ENCODE measurements at regions not wholly inside any gene's neighbourhood (a gene's known extent, or its start where the extent isn't known, plus 50 kb on each side); places are given as distances from the start of the nearest gene placed in this dataset.

DNA sequence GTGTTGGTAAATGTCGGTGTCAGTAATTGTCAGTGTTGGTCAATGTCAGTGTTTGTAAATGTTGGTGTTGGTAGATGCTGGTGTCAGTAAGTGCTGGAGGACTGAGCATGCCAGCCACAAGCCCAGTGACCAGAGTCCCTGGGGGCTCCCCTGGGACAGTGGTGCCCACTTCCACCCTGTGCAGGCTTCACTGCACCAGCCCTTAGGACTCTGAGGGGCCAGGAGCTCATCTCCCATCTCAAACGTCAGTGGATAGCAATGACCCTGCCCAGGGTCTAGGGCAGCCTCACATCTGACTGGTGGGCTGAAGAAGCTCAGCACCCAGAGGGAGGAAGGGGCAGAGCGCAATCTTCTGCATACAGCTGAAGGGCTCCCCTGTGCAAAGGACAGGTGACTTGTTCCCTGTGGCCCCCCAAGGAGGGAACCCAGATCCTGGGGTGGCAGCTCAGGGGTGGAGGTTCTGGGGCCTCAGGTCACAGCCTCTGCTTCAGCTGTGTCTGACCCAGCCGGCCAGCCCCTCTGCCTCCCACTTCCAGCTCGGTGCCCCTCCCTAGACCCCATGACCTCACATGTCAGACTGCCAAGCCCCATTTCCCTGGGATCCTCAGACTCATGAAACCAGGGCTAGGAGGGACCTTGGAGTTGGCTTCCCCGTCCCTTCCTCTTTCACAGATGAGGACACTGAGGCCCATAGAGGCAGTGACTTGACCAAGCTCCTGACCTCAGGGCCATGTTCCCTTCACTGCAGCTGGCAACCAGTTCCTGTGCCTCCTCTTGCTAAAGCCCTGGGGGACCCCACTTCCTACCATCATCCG is 138.4 kb downstream of the CRYBB2 start:
- WGBS (ENCODE audit: extremely low coverage, insufficient coverage, low lambda C conversion rate), result 100% methylated on average over 1 of the region's 7 CpGs
- DNase-seq, result no peak

DNA sequence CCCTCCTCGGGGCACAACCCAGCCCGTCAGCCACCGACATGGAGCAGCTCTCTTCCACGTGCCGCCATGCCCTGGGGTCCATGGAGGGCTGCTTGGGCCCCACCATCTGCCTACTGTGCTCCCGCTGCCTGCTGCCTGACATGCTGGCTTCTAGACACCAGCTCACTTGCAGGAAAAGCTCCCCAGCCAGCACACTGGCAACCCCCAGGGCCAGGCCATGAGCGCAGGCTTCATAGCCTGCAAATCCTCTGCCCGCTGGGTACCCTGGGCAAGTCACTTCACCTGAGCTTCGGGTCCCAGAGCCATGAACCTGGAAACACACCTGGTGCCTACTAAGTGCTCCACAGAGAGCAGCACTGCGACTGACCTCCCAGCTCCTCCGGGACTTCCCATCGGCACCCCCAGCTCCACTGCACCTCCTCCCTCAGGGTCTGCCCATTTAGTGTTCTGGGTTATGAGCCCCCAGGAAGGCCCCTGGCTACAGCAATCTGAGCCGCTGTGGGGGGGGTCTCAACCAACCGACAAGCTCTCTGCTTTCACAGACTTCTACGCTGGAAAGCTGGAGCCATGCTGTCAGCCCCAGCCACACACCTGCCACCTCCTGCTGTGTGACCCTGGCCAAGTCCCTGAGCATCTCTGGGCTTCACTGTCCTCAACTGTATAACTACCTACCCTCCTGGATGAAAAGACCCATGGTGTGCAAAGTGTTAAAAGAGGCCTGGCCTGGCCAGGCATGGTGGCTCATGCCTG is 139.2 kb downstream of the CRYBB2 start:
- H2BK120ac ChIP-seq (ENCODE audit: low read depth, low read length), result no peak overlapping the region
- no peaks in the 10 kb centered on the region for H3K79me1 ChIP-seq (ENCODE audit: low read length)
- H3K23ac ChIP-seq (ENCODE audit: low read length), result no peak overlapping the region
- no peak overlapping the region for H3K9ac ChIP-seq (ENCODE audit: low read length)
- H2AK5ac ChIP-seq (ENCODE audit: low read length), result no peak overlapping the region
- no peak overlapping the region for H3K56ac ChIP-seq (ENCODE audit: low read length)
- H3K27ac ChIP-seq (ENCODE audit: low read depth, low read length), result no peak overlapping the region
- H3K4me1 ChIP-seq (ENCODE audit: control insufficient read depth, low read depth, low read length), result no peaks in the 10 kb centered on the region
- no peak overlapping the region for H3K4me3 ChIP-seq (ENCODE audit: low read length)
- H2BK5ac ChIP-seq (ENCODE audit: low read length), result no peak overlapping the region
- WGBS (ENCODE audit: extremely low coverage, insufficient coverage, low lambda C conversion rate), result no CpG with 5 or more reads among the region's 15 CpGs
- no peaks in the 10 kb centered on the region for H3K79me2 ChIP-seq (ENCODE audit: control insufficient read depth, insufficient read depth, low read length)
- no peak overlapping the region for H4K5ac ChIP-seq (ENCODE audit: low read length)
- H3K27me3 ChIP-seq (ENCODE audit: insufficient read depth, low read length, poor library complexity), result no peaks in the 10 kb centered on the region
- H3K36me3 ChIP-seq (ENCODE audit: control insufficient read depth, insufficient read depth, low read length), result peaks cover 1% of the 10 kb centered on the region
- H3K4me2 ChIP-seq (ENCODE audit: low read length), result no peak overlapping the region
- DNase-seq, result no peak
- H3K4ac ChIP-seq (ENCODE audit: low read depth, low read length), result no peak overlapping the region
- no peak overlapping the region for H2BK15ac ChIP-seq (replicated peaks; ENCODE audit: low read depth)
- H4K8ac ChIP-seq (ENCODE audit: low read depth, low read length), result no peak overlapping the region
- H3K18ac ChIP-seq (ENCODE audit: low read length), result no peak overlapping the region

More for the DNA sequence above, 138.4 kb downstream of the CRYBB2 start:
- Histone ChIP-seq H2BK5ac (ENCODE audit: low read length) (no peak overlapping the region), H3K4me1 (ENCODE audit: control insufficient read depth, low read depth, low read length) (no peaks in the 10 kb centered on the region), H3K79me2 (ENCODE audit: control insufficient read depth, insufficient read depth, low read length) (no peaks in the 10 kb centered on the region), H3K27me3 (ENCODE audit: insufficient read depth, low read length, poor library complexity) (no peaks in the 10 kb centered on the region), H4K8ac (ENCODE audit: low read depth, low read length) (no peak overlapping the region), H3K18ac (ENCODE audit: low read length) (no peak overlapping the region), H3K27ac (ENCODE audit: low read depth, low read length) (no peak overlapping the region), H3K4me2 (ENCODE audit: low read length) (no peak overlapping the region), H3K9ac (ENCODE audit: low read length) (no peak overlapping the region), H3K23ac (ENCODE audit: low read length) (no peak overlapping the region), H2BK120ac (ENCODE audit: low read depth, low read length) (no peak overlapping the region), H3K36me3 (ENCODE audit: control insufficient read depth, insufficient read depth, low read length) (peaks cover 1% of the 10 kb centered on the region), H3K4me3 (ENCODE audit: low read length) (no peak overlapping the region), H3K56ac (ENCODE audit: low read length) (no peak overlapping the region), H3K4ac (ENCODE audit: low read depth, low read length) (no peak overlapping the region), H2AK5ac (ENCODE audit: low read length) (no peak overlapping the region), H3K79me1 (ENCODE audit: low read length) (no peaks in the 10 kb centered on the region), H4K5ac (ENCODE audit: low read length) (no peak overlapping the region), H2BK15ac (replicated peaks; ENCODE audit: low read depth) (no peak overlapping the region)

GRCh38 chr22:25359601-25360261 is 140.3 kb downstream of the CRYBB2 start:
- H3K4me3 ChIP-seq (ENCODE audit: low read length), result no peak overlapping the region
- no CpG with 5 or more reads among the region's 26 CpGs for WGBS (ENCODE audit: extremely low coverage, insufficient coverage, low lambda C conversion rate)
- DNase-seq, result no peak

GRCh38 chr22:25360411-25360810 is 141.0 kb downstream of the CRYBB2 start:
- Histone ChIP-seq H3K4me1 (ENCODE audit: control insufficient read depth, low read depth, low read length) (no peaks in the 10 kb centered on the region), H4K5ac (ENCODE audit: low read length) (no peak overlapping the region), H3K9ac (ENCODE audit: low read length) (no peak overlapping the region), H3K4me3 (ENCODE audit: low read length) (no peak overlapping the region), H3K79me2 (ENCODE audit: control insufficient read depth, insufficient read depth, low read length) (no peaks in the 10 kb centered on the region), H3K4me2 (ENCODE audit: low read length) (no peak overlapping the region), H2BK120ac (ENCODE audit: low read depth, low read length) (no peak overlapping the region), H2BK5ac (ENCODE audit: low read length) (no peak overlapping the region), H3K36me3 (ENCODE audit: control insufficient read depth, insufficient read depth, low read length) (no peaks in the 10 kb centered on the region), H3K27me3 (ENCODE audit: insufficient read depth, low read length, poor library complexity) (no peaks in the 10 kb centered on the region), H2BK15ac (replicated peaks; ENCODE audit: low read depth) (no peak overlapping the region), H3K56ac (ENCODE audit: low read length) (no peak overlapping the region), H3K18ac (ENCODE audit: low read length) (no peak overlapping the region), H4K8ac (ENCODE audit: low read depth, low read length) (no peak overlapping the region), H3K4ac (ENCODE audit: low read depth, low read length) (no peak overlapping the region), H3K27ac (ENCODE audit: low read depth, low read length) (no peak overlapping the region), H3K79me1 (ENCODE audit: low read length) (no peaks in the 10 kb centered on the region), H3K23ac (ENCODE audit: low read length) (no peak overlapping the region), H2AK5ac (ENCODE audit: low read length) (no peak overlapping the region)
- no CpG with 5 or more reads among the region's 12 CpGs for WGBS (ENCODE audit: extremely low coverage, insufficient coverage, low lambda C conversion rate)
- no peak for DNase-seq

More at GRCh38 chr22:25359601-25360261, 140.3 kb downstream of the CRYBB2 start:
- no peaks in the 10 kb centered on the region for H3K79me1 ChIP-seq (ENCODE audit: low read length)
- H2BK15ac ChIP-seq (replicated peaks; ENCODE audit: low read depth), result no peak overlapping the region
- no peak overlapping the region for H2AK5ac ChIP-seq (ENCODE audit: low read length)
- no peak overlapping the region for H3K4me2 ChIP-seq (ENCODE audit: low read length)
- no peaks in the 10 kb centered on the region for H3K36me3 ChIP-seq (ENCODE audit: control insufficient read depth, insufficient read depth, low read length)
- no peak overlapping the region for H4K8ac ChIP-seq (ENCODE audit: low read depth, low read length)
- no peak overlapping the region for H3K56ac ChIP-seq (ENCODE audit: low read length)
- H3K4me1 ChIP-seq (ENCODE audit: control insufficient read depth, low read depth, low read length), result no peaks in the 10 kb centered on the region
- H4K5ac ChIP-seq (ENCODE audit: low read length), result no peak overlapping the region
- no peaks in the 10 kb centered on the region for H3K27me3 ChIP-seq (ENCODE audit: insufficient read depth, low read length, poor library complexity)
- no peak overlapping the region for H3K23ac ChIP-seq (ENCODE audit: low read length)
- H2BK120ac ChIP-seq (ENCODE audit: low read depth, low read length), result no peak overlapping the region
- no peak overlapping the region for H3K9ac ChIP-seq (ENCODE audit: low read length)
- no peak overlapping the region for H3K4ac ChIP-seq (ENCODE audit: low read depth, low read length)
- no peak overlapping the region for H3K18ac ChIP-seq (ENCODE audit: low read length)
- H3K27ac ChIP-seq (ENCODE audit: low read depth, low read length), result no peak overlapping the region
- no peaks in the 10 kb centered on the region for H3K79me2 ChIP-seq (ENCODE audit: control insufficient read depth, insufficient read depth, low read length)
- H2BK5ac ChIP-seq (ENCODE audit: low read length), result no peak overlapping the region

- Histone ChIP-seq H3K4ac (ENCODE audit: low read depth, low read length) (no peak overlapping the region), H2BK120ac (ENCODE audit: low read depth, low read length) (no peak overlapping the region), H4K8ac (ENCODE audit: low read depth, low read length) (no peak overlapping the region), H2BK5ac (ENCODE audit: low read length) (no peak overlapping the region), H3K4me1 (ENCODE audit: control insufficient read depth, low read depth, low read length) (no peaks in the 10 kb centered on the region), H2AK5ac (ENCODE audit: low read length) (no peak overlapping the region), H3K9ac (ENCODE audit: low read length) (no peak overlapping the region), H2BK15ac (replicated peaks; ENCODE audit: low read depth) (no peak overlapping the region), H3K27ac (ENCODE audit: low read depth, low read length) (no peak overlapping the region), H3K27me3 (ENCODE audit: insufficient read depth, low read length, poor library complexity) (no peaks in the 10 kb centered on the region), H3K23ac (ENCODE audit: low read length) (no peak overlapping the region), H3K79me1 (ENCODE audit: low read length) (no peaks in the 10 kb centered on the region), H3K56ac (ENCODE audit: low read length) (no peak overlapping the region), H3K36me3 (ENCODE audit: control insufficient read depth, insufficient read depth, low read length) (no peaks in the 10 kb centered on the region), H3K4me3 (ENCODE audit: low read length) (no peak overlapping the region), H3K18ac (ENCODE audit: low read length) (no peak overlapping the region), H3K79me2 (ENCODE audit: control insufficient read depth, insufficient read depth, low read length) (no peaks in the 10 kb centered on the region), H3K4me2 (ENCODE audit: low read length) (no peak overlapping the region), H4K5ac (ENCODE audit: low read length) (no peak overlapping the region)
- DNase-seq, result no peak
- WGBS (ENCODE audit: extremely low coverage, insufficient coverage, low lambda C conversion rate), result no CpG with 5 or more reads among the region's 15 CpGs
Observed at GRCh38 chr22:25360891-25361645, 141.6 kb downstream of the CRYBB2 start.
